Astrocyte of the cerebellum (primary cell): ENCODE measurements at regions not wholly inside any gene's neighbourhood (a gene's known extent, or its start where the extent isn't known, plus 50 kb on each side); places are given as distances from the start of the nearest gene placed in this dataset.

ENCODE experiments used
- DNase-seq: peaks from one replicate; pipeline ENCODE4 v3.0.0-alpha.2; 2011; ENCODE audit warnings: low read depth
- H3K4me3 ChIP-seq: 2 replicates; pipeline ENCODE4 v1.5.1; 2011; ENCODE audit warnings: mild to moderate bottlenecking, low read depth, low read length, moderate library complexity
- CTCF ChIP-seq: IDR thresholded peaks from 2 replicates; pipeline ENCODE4 v1.5.1; 2012; ENCODE audit warnings: low read length, low read depth, moderate library complexity, mild to moderate bottlenecking; ENCODE audit errors: missing control alignments
- in situ Hi-C: cut with HindIII; loops from 2 replicates; pipeline ENCODE4 v1.10.0; 2017; ENCODE audit warnings: low sequenced_read_pairs

DNA sequence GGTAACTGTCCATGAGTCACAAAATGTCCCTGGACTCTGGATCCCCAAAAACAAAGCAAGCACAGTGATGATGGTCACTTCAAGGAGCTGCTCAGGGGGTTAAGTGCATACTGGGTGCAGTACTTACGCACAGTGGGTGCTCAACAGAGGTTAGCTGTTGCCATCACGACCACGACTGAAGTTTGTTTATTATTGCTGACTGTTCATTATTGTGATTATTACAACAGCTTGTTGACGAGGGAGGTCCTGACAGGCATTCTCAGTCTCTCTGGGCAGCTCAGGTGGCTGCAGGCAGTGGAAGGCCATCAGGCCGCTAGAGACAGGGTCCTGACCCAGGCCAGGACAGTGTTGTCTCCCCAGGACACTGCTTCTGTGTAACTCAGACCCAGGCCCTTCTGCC lies 418.8 kb downstream of the SHANK2 start:
- no peak for TF ChIP-seq CTCF
- DNase-seq: no peak
- no peak overlapping the region for H3K4me3 ChIP-seq
- in situ Hi-C loops: no loop called here

DNA sequence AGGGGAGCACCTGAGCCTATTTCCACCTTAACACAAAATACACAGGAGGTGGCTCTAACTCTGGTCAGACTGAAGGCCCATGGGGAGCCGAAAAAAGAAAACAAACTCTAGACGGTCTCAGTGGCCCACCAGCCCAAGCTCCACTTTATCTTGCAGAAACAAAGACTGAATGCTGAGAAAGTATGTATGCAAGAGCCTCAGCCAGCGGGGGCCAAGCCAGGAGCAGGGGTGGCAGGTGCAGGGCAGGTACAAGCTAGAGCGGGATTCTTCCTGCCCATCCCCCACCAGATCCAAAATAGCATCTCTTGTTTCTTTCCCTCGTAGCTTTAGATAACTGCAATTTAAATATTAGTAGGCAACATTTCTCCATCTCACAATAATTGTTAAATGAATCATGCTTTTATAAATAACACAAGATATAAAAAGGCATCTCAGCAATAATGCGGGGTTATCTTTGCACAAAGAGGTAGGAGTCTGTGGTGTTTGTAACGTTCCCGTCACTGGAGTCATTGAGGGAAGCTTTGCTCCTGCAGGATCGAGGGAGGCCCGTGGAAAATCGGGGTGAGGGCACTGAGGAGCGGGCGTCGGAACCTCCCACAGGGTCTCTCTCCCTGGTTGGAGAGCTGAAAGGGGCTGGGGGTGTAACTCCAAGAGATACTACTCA lies 418.0 kb downstream of the SHANK2 start:
- no peak for DNase-seq
- TF ChIP-seq CTCF: no peak
- no peak overlapping the region for H3K4me3 ChIP-seq
- in situ Hi-C loops: no loop called here

- in situ Hi-C loops: no loop called here
- DNase-seq: no peak
- TF ChIP-seq CTCF: no peak
- H3K4me3 ChIP-seq: no peak overlapping the region
Measured at GRCh38 chr11:70834984-70835560, 417.3 kb downstream of the SHANK2 start.

DNA sequence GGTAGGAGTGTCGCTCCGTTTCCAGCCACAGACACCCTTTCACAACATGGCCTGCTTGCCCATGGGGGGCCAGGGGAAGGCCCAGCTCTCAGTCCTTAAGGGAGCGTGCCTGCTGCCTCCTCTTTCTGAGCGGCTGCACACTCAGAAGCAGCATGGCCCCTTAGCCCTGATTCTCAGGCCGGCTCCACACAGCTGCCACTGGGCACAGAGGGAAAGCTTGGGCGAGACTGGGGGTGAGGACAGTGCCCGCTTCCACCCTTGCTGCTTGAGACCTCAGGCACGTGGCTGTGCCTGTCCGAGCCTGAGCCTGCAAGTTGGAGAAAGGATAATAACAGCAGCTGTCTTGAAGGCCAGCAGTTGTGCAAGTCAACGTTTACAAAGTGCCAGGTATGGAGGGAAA lies 416.3 kb downstream of the SHANK2 start:
- in situ Hi-C loops: no loop called here
- DNase-seq: no peak
- TF ChIP-seq CTCF: no peak
- H3K4me3 ChIP-seq: no peak overlapping the region

DNA sequence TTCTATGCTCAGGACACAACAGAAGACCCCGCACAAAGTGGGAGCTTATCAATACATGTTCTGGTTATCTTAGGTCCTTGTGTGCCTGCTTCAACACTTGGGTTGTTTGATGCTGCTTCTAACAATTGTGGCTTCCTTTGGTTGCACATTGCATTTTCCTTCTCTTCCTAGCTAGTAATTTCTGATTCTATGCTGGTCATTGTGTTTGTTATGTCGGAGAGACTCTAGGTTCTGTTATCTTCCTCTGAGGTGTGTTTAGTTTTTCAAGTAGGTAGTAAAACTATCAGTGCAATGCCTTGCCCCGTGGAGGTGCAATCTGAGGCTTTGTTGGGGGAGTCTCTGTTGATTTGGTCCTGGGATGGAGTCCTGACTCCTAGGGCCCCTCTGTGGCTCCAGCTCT lies 414.2 kb downstream of the SHANK2 start:
- in situ Hi-C loops: no loop called here
- H3K4me3 ChIP-seq: no peak overlapping the region
- no peak for DNase-seq
- no peak for TF ChIP-seq CTCF

- H3K4me3 ChIP-seq: no peak overlapping the region
- TF ChIP-seq CTCF: no peak
- no peak for DNase-seq
- in situ Hi-C loops: no loop called here
Measured at GRCh38 chr11:70839851-70840250, 412.5 kb downstream of the SHANK2 start.
